ENCODE measurements at regions not wholly inside any gene's neighbourhood (a gene's known extent, or its start where the extent isn't known, plus 50 kb on each side); places are given as distances from the start of the nearest gene placed in this dataset.
"Not testable (repeated sequence)": the region's sequence is repeated elsewhere in the genome, so short reads cannot be mapped to it uniquely, and the experiment has no call there.

DNA sequence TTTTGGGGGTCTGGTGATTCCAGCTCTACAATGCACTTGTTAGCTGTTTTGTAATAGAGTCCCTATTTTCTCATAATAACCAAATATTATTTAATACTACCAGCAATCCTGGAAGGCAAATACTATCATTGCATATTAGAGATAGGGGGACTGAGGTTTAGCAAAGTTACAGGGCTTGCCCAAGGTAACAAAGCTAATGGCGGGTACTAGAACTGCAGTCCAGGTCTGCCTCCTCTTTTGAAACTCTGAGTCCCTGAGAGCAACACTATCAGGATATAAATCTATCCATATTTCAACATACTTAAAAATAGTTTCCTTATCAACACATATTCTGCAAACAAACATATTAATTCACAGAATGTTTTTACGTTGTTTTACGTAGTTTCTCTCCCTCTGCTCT, 235.5 kb upstream of the ACVR2A start:
- DNase-seq = no peak

DNA sequence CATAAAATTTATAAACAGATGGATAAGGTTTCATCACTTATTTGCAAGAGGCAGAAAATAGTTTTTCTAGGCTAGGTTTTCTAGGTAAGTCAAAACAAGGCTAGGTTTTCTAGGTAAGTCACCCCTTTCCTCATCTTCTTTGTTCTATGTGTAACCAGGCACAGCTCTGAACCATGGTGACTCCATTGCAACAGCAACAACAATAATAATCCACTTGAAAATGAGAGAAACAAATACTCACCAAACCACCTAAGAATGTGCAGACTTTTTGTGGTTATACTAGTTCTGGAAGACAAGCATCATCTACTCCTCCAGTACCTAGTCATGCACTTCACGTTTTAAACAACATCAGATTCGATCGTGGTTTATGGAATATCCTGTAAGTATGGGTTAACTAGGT, 237.4 kb upstream of the ACVR2A start:
- DNase-seq = no peak

DNA sequence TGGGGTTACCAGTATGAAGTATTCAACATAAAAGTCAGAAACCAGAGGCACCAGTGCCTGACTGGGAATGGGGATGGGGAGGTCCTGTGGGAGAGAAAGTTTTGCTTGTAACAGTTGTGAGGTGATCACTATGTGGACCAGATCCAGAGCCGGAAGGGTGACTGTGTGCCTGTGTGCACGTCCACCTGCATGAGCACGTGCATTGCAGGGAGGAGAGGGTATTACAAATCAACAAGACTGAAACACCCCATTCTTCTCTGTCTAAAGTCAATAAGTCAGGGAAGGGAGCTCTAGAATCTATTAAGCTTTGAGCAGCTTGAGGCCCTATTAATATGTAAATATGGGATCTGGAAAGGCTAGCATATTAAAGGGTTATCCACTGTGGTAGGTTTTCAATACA, 241.0 kb upstream of the ACVR2A start:
- no peak for DNase-seq

DNA sequence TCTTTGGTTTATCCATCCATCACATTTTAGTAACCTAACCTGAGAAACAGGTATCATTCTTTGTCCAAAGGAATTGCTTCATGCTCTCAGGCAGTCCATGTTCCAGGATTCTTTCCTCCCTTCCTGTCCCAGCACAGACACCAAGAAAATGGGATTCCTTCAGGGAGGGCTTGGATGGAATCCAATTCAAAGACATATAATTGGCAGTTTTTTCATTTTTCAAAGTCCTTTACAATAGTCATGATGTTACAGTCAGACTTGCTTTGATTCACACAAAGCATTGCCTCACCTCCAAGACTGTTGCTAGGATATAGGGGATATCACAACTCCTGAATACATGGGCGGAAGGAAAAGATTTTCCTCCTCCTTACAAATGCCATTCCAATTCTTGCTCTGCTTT, 241.4 kb upstream of the ACVR2A start:
- no peak for DNase-seq

DNA sequence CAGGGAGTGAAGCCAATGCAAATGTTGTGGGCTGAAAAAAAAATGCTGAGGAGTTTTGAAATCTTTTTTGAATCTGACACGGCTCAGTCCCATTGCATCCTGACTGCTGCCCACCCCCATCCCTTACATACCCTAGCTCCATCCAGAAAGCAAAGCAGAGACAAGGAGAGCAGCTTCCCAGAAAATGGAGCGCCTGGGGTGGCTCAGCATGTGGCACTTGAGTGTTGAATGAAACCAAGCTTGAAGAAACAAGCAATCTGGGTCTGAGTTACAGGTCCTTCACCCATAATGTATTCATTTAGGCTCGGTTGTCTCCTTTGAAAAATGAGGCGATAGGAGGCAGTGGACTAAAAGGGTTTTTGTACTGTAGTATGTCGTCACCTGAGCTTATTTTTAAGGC, 244.2 kb upstream of the ACVR2A start:
- DNase-seq = no peak

DNA sequence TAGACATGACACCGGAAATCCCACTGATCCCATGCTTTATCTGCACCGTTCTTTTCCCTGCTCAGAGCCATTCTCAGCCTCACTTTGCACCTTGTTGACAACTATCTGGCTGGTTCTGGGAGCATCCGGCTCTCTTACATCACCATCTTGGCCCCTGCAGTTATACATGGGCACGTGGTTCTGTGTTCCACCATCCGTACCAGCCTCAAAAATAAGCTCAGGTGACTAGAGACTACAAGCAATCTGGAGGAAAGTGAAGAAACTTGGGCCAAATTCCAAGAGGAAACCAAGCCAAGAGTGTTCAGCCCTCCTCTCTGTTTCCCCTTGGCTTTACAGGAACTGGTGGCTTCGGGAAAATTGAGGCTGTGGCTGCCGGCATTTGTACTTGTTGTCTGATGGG, 244.6 kb upstream of the ACVR2A start:
- no peak for DNase-seq

DNA sequence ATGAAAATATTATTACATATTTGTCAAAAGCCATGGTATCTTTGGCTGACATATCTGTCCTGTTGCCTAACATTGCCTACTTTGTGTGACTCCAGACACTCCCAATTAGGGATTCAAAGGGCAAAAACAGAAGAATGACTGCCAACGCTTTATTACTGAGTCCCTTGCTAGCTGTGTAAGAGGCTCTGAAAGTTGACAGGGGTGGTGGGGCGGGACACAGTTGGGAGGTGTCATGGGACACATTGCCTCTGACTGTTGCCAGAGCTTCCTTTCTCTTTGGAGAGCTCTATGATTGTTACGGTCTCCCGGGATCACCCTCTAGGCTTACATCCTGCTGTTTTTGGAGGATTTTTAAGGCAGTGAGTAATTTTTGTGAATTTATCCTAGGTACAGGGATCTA, 249.6 kb upstream of the ACVR2A start:
- DNase-seq = no peak

DNA sequence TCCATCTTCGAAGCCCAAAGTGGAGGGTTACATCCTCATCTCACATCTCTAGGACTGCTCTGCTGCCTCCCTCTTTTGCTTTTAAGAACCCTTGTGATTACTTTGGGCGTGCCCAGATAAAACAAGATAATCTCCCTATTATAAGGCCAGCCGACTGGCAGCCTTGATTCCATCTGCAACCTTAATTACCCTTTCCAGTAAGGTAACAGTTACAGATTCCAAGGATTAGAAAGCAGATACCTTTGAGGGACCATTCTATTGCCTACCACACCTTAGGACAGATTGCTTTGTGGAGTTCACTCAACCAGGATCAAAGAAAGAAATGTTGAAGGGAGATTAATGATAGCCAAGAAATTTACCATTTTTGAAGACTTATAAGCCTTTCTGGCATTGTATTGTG, 250.8 kb upstream of the ACVR2A start:
- DNase-seq = no peak

DNA sequence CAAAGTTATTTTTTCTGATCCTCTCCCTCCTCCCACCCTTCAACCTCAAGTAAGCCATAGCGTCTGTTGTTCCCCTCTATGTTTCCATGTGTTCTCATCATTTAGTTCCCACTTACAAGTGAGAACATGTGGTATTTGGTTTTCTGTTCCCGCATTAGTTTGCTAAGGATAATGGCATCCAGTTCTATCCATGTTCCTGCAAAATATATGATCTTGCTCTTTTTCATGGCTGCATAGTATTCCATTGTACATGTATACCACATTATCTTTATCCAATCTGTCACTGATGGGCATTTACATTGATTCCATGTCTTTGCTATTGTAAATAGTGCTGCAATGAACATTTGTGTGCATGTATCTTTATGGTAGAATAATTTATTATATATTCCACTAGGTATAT, 252.0 kb upstream of the ACVR2A start:
- not testable (repeated sequence) for DNase-seq

DNA sequence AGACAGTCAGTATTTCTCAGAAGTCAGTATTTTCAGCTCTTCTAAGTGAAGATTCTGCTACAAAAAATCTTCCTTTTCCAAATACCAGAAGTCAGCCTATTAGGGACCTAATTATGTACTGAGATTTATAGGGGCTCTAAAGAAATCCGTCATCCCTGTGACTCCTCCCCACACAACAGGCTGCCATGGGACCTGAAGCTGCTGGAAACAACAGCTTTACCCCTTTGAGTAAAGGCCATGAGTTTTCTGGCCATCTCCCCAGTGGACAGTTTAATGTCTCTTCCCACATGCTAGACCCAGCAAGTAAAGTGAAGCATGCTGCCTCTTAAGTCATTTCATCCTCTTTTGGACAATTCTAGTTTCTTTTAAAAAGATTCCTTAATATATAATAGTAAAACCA, 255.7 kb upstream of the ACVR2A start:
- no peak for DNase-seq

DNA sequence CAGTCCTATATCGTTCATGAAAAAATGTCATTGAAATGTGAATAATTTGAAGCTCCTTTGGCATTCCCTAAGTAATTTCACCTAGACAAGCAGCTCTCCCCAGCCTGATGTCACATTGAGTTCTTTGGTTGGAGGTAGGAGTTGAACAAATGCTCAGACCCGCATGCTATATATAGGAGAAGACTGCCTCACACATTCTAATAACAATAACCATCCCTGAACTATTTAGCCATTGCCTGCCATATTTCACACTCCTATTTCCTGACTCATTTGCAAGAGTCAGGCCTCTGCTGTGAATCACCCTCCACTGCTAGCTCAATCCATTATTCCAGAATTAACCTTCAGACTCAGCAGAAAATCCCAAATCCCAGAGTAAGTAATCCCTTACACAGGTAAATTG, 256.6 kb upstream of the ACVR2A start:
- no peak for DNase-seq

DNA sequence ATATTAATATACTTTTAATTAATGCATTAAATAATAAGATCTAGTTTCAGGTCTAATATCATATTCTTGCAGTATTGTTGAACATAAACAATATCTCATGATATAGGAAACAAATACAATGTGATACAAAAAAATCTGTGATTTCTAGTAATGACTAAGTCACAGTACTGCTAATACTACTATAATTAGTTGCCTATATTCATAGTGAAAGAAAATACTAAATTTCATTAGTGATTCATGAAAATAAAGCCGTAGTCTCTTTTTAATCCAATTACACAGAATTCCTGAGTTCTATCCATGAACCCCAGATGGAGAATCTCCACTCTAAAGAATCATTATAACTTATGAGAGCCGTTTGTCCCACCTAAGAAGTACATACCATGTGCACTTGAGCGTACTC, 266.3 kb upstream of the ACVR2A start:
- DNase-seq = no peak

DNA sequence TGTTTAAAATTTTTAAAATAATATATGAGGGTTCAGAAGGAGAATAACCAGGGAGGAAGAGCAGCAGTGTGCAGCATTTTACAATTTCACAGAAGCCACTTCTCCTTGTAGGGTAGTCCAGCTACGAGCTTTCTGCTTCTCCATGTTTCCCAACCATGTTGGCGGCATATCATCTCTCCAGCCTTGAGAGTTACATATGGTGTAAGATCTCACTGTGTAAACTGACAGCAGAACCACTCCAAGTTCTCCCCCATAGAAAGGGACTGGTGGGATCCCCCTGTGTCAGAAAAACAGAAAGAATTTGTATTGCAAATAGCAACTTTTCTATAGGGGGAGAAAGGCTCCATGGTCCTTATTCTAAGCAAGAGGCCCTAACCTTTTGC, 266.8 kb upstream of the ACVR2A start:
- no peak for DNase-seq

DNA sequence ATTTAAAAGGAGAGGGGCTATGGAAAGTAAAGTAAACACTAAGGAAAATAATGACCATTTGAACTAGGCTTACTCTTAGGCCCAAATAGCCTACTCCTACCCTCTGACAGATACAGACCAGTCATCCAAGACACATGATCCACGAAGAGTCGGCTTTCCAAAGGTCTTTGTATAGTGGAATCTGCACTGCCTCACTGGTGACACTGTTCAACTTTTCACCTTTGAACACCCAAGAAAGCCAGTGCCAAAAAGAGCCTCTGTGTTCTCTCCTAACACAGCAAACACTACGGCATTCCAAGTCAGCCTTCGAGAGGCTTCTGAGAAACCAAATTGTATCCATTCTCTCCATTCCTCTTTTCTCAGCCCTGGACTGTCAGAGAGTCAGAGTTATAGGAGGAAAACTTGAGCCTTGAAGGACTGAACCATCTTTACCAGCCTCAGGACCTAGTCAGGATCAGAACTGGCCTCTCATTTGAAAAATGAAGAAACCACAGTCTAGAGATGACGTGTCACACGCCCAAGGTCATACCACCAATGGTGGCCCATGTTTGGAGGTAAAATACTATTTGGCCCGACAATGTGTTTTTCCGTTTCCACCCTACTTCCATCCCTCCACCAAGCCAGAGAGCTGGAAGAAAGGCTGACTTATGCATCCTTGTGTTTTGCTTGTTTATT, 267.4 kb upstream of the ACVR2A start:
- no peak for DNase-seq

DNA sequence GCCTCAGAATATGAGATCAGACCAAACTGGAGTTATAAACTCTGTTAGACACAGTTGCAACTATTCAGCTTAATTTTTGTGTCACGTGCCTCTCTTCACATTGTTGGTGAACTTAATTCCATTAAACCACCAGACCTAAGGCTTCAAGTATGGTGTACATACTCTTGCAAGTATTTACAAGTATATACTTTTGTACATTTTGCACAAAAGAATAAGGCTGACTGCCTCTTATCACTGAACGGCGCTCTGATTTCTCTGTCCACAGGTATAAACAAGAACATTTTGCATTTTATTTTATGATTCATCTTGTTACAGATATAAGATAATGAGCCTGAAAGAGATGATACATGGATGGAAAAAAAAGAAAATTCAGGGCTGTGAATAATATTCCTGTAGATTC, 269.7 kb upstream of the ACVR2A start:
- no peak for DNase-seq

DNA sequence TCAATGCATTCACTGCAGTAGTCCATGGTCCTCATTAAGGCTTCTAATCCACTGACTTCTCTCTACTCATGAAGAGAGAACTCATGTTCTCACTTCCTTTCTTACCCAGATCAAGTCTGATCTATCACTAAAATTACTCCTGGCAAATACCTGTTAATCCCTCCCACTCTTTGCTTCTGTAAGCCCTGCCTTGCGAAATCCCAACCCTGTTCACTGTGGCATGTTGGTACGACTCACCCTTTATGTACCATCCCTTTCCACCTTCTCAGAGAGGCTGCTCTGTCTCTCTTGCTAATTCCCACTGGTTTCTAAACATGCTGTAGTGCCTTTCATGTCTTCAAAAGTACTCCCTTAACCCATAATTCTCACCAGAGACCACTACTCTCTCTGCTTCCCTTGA, 272.2 kb upstream of the ACVR2A start:
- DNase-seq = no peak

DNA sequence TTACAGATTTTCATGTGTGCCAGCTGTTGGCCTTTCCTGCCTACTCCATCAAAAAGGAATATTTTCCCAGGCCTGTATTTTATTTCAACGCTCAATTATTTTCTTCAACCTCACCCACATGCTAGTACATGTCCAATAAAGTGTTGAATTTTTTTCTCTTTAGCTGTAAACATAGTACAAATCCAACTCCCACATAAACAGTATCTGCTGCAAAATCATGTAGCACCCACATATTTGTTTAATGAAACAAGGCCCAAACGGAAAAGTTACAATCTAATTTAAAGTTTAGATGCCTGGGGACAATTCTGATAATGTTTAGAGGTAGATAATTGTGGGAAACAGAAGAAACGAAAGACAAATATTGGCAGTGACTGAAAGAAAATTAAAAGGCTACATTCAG, 275.4 kb upstream of the ACVR2A start:
- no peak for DNase-seq

DNA sequence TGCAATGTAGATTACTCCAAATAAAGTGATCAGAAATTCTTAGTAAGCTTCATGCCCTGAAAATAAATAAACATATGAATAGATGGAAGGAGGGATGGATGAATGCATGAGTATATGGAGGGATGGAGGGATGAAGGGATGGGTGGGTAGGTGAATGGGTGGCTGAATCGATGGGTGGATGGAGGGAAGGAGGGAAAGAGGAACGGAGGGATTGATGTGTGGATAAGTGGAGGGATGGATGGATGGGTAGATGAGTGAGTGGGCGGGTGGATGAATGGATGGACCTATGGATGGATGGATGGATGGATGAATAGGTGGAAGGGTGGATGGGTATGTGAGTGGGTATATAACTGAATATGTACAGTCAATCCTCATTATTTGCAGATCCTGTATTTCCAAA, 276.7 kb upstream of the ACVR2A start:
- DNase-seq = no peak

DNA sequence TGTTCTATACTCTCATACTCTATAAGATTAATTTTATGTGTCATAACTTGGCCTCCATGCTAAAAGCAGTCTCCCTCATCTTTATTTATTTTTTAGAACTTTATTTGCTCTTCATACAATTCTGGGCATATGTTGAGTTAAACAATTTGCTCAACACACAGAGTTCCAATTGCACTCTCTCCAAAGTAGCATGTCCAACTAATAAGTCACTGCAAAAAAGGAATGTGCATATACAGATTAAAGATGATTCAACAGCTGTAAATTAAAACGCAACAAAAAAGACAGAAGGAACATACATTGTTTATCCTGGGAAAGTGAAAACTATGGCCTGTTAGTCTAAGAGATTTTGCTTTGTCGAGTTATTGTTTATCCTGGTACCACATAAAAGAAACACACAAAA, 277.7 kb upstream of the ACVR2A start:
- no peak for DNase-seq

DNA sequence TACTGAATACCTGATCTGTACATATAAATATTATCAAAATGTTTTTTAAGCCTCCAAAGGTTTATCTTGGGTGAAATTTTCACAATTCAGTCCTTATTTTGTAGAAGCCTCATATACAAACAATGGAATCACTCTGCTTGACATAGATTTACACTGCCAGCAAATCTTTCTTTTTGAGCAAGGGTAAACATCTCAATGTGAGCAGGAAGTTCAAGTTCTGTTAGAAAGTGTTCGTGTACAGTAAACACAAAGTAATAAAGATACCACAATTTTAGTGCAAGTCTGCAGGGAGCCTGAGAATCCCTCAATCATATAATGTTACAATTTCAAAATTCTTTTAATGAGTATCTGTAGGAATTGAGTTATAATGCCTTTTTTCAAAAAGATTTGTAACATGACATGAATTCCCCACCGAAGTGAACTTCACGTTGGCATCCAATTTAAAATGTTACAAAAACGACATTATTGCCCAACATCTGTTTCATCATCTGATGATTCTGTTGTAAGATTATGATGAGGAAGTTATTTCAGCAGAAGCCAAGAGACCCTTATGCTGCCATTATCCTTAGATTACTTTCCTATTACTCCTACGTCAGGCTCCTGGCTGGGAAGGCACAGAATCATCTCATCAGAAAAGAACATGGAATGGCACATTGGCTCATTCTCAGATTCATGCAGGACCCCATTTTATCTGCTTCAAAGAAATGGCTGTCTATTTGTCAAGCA, 283.9 kb upstream of the ACVR2A start:
- no peak for DNase-seq

DNA sequence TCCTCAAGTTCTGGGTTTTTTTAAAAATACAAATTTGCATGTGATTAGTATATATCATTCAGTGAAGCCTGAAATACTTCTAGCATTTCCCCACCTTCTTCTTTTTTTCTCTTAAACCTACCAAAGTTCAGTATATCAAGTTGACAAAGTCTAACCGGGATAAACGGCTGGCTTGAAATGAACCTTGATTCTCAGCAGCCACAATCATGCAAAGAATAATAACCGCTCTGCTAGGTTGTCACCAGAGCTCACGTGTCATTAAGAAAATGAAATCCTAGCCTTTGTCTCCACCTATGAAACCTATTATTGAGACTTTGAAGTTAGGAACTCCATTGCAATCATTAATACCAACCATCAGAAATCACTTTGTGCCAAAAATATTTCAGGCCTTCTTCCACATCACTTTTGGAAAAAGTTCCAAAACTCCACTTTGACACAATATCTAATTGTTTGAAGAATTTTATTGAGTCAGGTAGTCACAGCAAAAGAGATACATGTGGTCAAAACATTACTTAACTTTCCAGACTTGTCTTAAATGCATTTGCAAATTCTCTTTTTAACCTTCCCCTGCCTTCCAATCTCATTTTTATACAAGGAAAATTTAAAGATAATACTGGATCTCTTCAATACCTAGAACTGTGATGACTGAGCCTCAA, 285.6 kb upstream of the ACVR2A start:
- no peak for DNase-seq

DNA sequence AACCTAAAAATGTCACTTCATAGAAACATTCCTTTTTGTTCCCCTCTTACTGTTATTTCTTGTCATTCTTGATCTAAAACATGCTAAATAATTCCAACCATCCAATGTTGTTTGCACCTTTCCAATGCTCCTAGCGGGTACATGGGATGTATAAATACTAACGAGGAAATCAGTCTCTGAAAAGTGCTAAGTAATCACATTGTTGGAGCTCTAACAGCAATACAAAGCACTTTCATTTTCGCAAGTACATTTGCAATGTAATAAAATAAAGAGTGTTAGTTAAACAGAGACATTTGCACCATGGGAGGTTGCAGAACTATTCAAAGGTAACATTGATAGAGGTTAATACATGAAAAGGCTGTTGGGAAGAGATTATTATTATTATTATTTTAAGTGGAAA, 286.2 kb upstream of the ACVR2A start:
- DNase-seq = no peak

DNA sequence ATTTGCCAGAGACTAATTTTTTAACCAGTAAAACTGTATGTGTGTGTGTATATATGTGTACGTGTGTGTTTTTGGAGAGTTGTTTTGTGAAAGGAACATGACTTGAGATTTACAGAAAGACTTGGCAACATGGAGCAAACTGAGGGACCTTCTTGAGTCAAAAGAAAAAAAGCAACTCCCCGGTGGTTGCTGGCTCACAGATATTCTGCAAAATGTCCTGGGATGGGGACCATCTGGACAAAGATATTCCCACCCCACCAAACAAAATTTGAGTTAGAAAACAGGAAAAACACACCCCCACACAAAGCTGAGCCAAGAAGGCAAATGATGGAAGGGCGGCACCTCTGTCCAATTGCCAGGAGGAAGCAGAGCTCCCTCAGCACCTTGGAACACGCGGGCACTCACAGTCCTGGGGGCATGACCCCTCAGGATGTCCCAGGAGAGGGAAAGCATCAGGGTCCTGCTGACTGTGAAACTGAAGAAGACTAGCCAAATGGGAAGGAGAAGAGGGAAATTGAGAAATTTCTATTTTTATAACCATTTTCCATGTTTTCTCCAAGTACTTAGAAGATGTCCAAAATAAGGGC, 290.2 kb upstream of the ACVR2A start:
- no peak for DNase-seq

Data from anterior cingulate cortex (tissue), 58 donors.